Hepatocyte (in vitro differentiated cells): ENCODE measurements at regions not wholly inside any gene's neighbourhood (a gene's known extent, or its start where the extent isn't known, plus 50 kb on each side); places are given as distances from the start of the nearest gene placed in this dataset.

Experiments
- EZH2 ChIP-seq: fragments of 200-600 bp; sonication (generic); IDR thresholded peaks from 2 replicates; pipeline ENCODE4 v1.6.1; 2016; ENCODE audit warnings: antibody characterized with exemption, mild to moderate bottlenecking, borderline replicate concordance
- EZH2phosphoT487 ChIP-seq: fragments of 200-600 bp; sonication (generic); IDR thresholded peaks from one replicate; pipeline ENCODE4 v1.6.1; 2018; ENCODE audit warnings: antibody characterized with exemption, mild to moderate bottlenecking, low read depth, moderate library complexity; ENCODE audit not compliant: unreplicated experiment, severe bottlenecking
- TF ChIP-seq, protein P1 (sequence below): fragments of 200-600 bp; sonication (generic); IDR thresholded peaks from 2 replicates; pipeline ENCODE4 v1.5.1; 2016; ENCODE audit warnings: antibody characterized with exemption, mild to moderate bottlenecking; ENCODE audit not compliant: poor library complexity

DNA sequence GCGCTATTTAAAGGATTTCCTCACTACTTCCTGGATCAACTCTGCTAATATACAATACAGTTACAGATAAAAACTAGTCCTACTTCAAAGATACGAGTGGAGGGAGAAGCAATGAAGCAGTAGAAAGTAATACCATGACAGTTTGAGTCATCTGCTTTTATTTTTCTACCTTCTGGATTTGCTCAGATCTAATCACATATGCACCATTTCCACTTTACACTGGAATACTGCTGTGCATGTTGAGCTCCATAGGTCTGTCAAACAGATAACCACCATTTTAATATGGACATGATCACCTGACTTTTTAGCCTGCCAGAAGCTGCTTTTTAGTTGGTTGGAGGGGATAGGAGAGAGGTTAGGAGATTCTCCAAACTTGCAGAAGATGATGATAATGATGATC, 92.5 kb downstream of the MMUT start:
- TF ChIP-seq, protein P1, sequence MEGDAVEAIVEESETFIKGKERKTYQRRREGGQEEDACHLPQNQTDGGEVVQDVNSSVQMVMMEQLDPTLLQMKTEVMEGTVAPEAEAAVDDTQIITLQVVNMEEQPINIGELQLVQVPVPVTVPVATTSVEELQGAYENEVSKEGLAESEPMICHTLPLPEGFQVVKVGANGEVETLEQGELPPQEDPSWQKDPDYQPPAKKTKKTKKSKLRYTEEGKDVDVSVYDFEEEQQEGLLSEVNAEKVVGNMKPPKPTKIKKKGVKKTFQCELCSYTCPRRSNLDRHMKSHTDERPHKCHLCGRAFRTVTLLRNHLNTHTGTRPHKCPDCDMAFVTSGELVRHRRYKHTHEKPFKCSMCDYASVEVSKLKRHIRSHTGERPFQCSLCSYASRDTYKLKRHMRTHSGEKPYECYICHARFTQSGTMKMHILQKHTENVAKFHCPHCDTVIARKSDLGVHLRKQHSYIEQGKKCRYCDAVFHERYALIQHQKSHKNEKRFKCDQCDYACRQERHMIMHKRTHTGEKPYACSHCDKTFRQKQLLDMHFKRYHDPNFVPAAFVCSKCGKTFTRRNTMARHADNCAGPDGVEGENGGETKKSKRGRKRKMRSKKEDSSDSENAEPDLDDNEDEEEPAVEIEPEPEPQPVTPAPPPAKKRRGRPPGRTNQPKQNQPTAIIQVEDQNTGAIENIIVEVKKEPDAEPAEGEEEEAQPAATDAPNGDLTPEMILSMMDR: no peak
- TF ChIP-seq EZH2phosphoT487 (no peak), EZH2 (no peak)
